ENCODE measurements at regions not wholly inside any gene's neighbourhood (a gene's known extent, or its start where the extent isn't known, plus 50 kb on each side); places are given as distances from the start of the nearest gene placed in this dataset.
A peak's percentile ranks its signal among the peaks of the same experiment; 100 is the strongest.

DNA sequence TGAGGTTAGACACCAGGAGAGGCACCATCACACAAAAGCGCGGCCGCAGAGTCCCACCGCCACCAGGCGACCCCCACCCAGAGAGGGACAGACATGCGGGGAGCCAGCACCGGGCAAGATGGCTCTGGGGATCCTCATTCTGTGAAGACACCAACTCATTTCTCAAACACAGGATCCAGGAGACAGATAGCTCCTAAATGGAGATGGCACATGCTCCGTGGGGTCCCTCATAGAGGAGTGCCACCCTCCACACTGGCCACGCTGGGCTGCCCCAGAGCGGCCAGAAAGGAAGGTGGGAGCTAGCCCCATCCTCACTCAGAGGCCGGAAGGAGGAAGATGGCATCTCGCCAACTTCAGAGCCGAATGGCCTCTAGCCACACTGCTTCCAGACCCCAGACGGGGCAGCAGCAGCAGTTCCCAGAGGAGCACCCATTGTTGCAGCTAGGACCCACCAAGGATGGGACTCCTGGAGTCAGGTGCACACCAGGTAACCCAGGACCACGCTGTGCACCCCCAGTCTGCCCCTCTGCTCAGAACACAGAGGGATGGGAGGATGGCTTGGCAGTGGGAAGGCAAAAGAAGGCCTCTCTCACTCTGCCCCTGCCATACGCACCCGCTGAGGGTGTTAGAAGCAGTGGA lies 78.6 kb downstream of the ZIC5 start:
- DNase-seq (ENCODE audit: low spot score): no peak

DNA sequence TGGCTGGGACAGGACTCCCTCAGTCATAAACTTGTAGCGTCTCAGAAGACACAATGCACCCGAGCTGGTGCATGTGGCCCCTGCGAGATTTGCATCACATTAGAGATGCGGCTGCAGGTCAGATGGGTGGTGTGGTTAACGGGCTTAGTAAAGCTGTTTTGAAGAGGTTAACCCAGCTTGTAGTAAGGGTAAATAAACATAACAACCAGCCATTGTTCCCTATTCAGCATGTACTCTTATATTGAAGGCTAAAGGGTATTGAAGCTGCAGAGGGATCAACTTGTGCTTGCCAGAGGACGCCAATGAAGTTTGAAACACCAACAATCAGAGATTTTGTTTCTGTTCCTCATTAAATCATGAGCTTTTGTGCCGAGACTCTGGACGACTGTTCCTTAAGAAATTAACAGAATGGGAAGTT lies 79.4 kb downstream of the ZIC5 start:
- no peak for DNase-seq (ENCODE audit: low spot score)

DNA sequence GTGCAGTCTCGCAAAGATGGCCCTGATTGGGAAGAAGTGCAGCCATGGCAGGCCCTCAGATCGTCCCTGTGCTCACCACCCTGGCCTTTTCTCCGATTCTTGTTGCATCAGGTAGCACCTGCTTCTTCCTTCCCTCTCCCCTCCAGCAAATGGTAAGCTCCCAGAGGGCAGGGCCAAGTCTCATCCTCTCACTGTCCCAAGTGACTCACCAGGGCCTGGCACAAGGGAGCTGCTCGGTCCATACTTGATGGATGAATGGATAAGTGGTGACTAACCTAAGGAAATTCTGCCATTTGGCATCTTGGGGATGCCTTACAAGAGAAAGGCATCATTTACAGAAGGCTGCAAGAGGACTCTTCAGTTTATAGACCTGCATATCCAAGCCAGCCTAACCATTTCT lies 84.9 kb downstream of the ZIC5 start:
- DNase-seq (ENCODE audit: low spot score): no peak

DNA sequence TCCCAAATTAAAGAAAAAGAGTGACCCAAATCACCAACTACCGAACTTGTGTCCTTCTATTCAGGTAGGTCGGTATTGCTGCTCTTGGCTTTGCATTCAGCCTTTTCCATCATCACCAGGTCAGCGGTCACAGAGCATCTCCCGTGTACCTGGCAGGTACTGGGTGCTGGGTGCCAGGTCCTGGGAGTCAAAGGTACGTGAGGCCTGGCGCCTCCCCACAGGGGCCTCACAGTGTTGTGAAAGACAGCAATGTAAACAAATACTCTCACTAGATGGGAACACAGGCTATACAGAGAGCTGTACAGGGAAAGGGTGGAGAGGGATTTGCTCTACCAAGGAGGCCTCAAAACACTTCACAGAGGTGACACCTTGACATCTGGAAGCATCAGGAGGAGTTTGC lies 86.7 kb downstream of the ZIC5 start:
- DNase-seq (ENCODE audit: low spot score): peak; percentile 16

DNA sequence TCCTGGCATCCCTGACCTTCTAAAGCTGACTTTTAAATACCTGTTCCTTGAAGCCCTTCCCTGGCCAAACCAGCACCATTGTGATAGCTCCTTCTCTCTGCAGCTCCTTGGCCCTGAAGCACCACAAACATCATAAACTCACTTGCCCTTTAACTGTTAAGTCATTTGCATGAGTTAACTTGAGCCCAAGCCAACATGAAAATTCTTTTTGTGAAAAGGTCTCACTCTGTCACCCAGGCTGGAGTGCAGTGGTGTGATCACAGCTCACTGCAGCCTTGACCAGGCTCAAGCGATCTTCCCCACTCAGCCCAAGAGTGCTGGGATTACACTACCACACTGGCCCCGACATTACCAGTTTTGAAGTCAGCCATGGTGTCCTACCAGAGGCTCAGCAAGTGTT lies 87.8 kb downstream of the ZIC5 start:
- no peak for DNase-seq (ENCODE audit: low spot score)

DNA sequence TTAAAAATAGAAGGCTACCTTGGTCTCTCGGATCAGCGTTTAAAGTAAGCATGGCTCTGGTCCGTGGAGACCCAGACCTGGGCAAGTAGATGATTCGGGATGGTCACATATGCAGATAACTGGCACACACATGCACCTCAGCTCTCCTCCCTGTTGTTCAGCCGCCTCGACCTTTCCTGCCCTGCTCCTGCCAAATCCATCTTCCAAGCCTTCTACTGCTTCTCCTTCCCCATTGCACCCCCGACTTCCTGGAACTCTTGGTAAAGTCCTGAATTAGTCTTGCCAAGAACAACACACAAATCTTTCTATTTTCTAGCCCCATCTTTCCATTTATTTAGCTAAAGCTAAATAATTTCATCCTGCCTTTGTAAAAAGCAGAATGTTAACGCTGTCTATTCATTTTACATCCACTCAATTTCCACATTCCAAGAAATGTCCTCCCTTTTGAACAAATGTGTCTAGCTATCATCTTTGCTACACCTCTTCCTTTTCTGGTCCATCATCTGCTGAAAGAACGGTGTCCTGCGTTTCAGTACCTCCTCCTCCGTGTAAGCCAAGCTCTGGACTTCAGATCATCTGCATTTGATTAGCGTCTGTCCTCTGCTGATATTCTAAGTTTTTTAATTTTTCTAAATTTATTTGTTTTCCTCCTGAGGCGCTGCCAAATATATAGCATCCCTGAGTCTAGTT lies 92.5 kb downstream of the ZIC5 start:
- no peak for DNase-seq (ENCODE audit: low spot score)

DNA sequence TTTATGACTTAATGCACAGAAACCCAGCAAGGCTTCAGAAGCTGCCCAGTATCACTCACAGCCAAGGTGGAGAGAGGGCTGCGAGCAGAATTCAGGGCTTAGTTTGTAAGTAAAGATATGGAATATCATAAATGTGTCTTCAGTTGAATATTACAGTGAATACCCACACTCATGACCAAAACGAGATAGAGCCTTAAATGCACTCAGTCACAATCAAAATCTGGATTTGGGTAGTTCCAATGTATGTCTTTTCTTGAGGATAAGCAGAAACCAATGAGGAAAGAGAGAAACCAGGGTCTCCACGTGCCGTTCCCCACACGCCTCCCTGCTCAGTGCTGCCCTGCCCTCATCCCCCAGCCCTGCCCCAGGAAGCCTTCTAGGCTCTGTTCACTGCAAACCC lies 94.9 kb downstream of the ZIC5 start:
- no peak for DNase-seq (ENCODE audit: low spot score)

DNA sequence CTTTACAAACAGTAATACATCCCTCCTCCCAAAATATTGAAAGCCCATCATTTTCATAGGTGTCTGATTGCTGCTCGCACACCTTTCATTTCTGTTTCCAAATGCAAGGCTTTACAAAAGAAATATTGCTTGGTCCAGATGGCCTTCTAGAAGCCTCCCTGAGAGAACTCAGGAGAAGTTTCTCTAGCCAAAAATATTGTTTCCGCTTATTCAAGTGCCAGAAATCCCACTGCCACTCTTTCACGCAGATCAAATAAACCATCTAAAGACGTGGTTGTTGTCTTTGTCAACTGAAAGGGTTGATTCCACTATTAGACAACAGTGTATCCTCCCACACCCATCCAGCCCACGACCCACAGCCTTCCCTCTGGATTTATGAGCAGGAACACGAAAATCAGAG lies 96.2 kb downstream of the ZIC5 start:
- DNase-seq (ENCODE audit: low spot score): no peak

DNA sequence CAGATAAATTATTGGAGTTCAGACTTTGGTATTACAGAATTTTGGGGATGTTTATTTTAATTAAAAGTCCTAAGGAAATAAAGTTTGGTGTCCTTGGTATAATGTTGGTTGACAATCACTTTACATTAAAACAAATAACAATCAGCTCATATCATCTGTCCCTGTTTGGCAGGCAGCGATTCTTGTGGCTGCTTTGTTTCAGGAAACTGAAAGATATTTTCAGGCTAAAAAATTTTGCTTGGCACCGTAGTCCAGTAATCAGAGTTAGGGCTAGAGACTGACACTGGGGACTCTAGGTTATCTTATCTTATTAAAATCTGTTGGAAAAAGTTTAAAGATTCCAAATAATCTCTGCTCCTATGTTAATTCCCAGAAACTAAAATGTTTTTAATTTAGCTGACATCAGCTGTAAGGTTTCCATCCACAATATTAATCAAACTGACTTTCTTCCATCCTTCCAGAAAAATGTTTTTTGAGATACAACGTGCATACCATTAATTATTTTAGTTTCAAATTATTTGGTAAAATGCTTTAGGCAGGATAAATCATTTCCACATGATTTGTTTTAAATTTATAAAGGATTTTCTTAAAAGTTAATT lies 97.6 kb downstream of the ZIC5 start:
- DNase-seq (ENCODE audit: low spot score): no peak

DNA sequence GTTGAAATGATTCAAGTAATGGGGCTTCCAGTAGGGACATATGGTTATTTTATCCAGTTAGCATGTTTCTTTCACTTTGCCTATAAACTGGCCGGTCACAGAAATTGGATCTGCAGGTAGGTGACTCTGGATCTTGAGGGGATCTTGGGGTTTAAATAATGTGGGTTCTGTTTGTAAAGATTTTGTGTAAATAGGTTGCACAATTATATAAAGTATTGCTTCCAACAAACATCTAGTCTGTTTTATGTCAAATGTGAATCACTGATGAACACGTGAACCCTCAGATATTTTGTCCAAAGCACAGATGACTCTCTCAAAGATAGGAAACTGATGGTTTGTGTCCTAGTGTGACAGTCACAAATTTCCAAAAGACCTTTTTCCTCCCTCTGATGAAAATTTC lies 98.4 kb downstream of the ZIC5 start:
- no peak for DNase-seq (ENCODE audit: low spot score)

DNA sequence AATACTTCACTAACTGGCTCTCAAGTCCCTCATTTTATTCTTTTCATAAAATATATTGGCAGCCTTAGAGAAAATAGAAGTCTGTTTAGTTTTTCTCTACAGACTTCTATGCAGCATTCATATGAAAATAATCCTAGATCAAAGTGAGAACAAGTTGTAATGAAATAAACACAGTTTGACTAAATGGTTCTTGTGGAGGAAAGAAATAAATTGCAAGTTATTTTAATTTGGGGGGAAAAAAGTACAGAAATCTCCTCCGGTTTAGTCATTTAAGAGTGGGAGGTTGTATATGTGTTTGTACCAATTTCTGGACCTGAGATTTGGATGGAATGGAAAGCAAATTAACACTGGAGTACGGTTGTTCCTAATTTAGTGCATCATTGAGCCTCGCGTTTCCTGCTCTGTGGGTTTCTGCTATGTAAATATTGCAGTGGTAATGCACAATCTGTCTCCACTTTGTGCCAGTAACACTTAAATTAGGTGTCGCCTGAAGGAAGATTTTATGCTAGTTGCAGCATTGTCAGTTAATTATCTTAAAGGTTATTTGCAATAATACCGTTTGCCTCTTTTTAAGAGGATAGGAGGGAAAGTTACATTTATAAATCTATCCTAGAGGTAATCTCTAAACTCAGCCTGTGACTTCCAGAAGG lies 100.2 kb downstream of the ZIC5 start:
- no peak for DNase-seq (ENCODE audit: low spot score)

DNA sequence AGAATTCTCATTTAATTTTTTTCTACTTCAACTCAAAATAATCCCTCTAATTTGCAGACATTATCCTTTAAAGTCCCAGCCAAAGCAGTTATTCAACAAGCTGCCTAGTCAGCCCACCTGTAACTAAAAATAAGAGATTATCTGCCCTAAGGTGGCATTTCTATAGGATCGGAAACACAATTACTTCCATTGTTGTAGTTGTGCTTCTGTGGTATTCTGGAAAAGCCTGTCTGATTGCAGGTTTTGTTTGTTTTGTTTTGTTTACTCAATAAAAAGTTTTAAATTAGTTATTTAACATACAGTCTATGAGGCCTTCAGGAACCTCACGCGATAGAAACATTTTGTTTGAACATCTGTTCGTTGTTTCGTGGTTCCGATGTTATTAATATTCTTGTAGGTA lies 101.0 kb downstream of the ZIC5 start:
- no peak for DNase-seq (ENCODE audit: low spot score)

DNA sequence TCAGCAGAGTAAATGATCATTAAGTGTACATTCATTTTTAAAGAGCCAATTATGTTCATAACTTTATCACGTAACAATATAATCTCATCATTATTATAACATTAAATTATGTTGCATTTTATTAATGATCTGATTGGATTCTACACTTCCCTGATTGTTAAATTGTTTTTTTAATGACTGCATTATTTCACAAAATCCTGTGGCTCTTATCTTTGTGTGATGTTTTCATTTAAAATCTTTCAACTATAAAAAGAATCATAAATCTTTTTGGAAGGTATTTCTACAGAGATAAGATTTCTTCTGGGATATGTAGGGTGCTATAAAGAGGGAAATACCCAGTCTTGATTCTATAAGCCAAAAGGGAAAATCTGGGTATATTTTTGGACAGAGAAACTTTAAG lies 101.7 kb downstream of the ZIC5 start:
- DNase-seq (ENCODE audit: low spot score): no peak

DNA sequence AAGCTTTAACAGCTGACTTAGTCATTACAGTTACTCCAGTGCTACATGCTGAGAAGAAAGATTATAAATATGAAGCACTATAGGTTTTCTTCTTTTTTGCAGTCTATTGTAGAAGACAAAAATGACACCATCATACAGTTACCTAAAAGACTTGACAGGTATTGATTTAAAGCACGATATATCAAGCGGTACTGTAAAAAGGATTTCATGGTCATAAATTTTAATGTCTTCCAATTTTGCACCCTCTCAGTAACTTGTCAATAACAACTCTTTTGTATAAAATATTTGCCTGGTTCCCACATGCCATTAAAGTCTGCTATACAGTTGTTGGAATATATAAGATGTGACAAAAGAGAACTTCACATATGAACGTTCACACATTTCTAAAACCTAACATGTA lies 102.8 kb downstream of the ZIC5 start:
- DNase-seq (ENCODE audit: low spot score): no peak

DNA sequence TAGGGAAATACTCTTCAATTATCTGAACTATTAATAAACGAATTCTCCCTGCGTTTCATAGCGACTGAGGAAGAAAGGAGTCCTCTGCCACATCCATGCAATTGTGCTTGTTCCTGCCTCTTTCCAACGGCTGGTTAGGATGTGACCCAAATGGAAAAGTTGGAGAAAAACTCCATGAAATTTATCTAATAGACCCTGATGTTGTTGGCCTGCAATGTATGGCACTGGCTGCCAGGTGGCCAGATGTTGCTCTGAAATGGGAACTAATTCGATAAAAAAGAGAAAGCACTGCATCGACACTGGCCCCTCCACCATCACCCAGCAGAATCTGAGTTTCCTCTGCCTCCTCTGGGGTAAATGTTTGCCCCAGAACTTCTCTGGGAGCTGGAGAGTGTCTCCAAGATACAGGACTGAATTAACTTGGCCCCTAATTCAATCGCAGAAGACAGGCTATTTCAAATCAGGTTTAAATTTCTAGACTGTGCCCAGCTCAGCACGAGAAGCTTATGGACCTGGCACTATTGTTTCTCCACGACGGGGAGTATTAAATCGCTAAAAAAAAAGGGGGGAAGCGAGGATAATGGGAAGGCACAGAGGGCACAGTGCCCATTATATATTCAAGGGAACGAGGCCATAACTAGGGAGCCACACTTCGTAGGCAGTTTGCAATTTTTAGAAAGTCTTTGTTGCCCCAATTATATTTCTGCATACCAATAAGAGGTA lies 103.9 kb downstream of the ZIC5 start:
- no peak for DNase-seq (ENCODE audit: low spot score)

DNA sequence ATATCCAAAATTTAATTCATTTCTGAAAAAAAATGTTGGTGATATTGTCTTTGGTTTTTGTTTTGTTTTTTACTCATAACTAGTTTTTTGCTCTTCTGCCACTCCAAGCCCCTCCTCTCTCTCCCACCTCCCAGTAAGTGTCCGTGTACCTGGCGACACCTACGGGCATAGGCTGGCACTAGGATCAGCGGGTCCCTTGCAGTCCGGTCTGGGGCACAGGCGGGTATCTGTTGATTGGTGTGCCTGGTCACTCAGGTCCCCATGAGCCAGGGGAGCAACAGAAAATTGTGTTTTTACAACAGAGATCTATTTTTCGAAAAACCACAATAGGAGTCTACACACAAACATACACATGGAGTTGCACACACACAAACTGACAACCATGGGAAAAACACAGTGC lies 104.8 kb downstream of the ZIC5 start:
- DNase-seq (ENCODE audit: low spot score): no peak

DNA sequence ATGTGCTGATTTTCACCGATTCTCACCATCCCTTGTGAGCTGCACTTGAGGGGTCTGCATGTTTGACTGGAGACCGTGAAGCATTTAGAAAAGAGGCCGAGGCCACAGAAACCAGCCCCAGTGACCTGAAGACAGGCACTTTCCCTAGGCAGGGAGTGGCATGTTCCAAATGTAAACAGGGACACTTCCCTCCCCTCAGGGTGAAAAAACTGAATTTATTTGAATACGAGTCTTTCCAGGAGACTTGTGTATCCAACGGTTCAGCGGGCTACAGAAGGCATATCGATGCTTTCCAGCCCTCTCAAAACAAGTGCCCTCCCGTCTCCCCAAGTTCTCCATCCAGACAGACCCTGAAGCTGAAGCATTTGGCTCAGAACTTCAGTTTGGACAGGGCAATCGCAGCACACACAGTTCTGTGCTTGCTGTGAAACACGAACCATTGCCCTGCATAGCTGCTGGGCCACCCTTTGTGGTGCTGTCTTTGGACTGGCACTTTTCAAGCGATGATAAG lies 106.1 kb downstream of the ZIC5 start:
- no peak for DNase-seq (ENCODE audit: low spot score)

DNA sequence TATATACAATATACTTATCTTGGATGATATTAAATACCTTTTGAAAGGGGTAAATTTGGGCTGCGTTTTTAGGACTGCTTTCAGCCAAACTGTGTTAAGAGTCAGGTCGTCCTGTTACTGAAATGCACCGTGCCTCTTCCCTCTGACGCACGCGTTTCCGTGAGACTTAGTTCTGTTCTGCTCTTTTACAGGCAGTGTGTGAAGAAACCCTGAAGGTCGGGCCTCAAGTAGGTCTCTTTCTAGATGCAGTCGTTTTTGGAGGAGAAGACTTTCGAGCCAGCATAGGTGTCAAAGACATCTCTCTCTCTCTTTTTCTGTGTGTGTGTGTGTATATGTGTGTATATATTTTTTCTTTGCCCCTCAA lies 107.0 kb downstream of the ZIC5 start:
- DNase-seq (ENCODE audit: low spot score): no peak

DNA sequence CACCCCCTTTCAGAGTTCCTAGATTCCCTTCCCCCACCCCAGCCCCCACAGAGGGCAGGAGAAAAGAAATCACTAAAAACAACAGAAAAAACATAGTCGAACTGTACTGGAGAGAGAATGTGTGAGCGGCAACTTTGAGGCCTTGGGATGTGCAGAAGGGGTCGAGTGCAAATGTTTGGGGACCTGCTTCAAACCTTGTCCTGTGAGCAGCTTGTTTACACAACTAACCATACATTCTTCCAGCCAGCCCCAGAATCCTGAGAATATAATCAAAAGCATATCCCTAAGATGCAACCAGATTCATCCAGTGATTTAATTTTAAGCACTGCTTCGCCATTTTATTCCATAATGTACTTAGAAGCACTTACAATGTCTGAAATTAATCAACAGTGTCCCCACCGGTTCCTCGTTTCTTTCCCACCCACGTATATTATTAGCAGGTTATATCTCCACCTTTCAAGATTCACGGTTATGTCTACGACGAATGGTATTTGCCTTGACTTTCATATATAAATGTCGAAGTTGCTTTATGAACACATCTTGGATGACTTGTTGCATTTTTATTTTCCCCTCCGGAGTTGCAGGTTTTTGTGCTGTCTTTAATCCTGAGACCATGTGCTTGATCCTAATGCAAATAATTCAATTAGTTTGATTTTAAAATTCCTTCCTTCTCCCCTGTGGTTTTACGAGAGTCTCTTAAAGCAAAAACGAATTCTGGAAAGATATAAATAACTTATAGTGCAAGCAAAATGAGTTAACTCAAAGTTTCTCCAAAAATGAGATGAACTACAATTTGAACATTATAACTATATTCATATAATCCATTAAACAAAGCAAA lies 107.6 kb downstream of the ZIC5 start:
- DNase-seq (ENCODE audit: low spot score): no peak

DNA sequence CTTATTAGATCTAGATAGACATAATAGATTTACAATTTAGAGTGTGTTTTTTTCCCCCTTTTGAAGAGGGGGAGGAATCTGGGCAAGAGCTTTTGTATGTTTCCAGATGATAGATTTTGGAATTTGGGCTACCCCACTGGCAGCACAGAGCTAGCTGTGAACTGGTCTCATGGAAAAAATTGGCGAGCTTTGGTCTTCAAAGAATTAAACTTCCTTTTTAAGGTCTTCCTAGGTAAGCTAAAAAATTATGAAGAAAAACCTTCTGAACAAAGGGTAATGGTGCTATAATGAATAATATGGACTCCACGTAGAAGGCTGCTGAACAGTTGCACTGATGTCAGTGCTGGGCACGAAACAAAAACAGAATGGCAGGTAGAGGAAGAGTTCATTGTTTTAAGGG lies 109.3 kb downstream of the ZIC5 start:
- no peak for DNase-seq (ENCODE audit: low spot score)

DNA sequence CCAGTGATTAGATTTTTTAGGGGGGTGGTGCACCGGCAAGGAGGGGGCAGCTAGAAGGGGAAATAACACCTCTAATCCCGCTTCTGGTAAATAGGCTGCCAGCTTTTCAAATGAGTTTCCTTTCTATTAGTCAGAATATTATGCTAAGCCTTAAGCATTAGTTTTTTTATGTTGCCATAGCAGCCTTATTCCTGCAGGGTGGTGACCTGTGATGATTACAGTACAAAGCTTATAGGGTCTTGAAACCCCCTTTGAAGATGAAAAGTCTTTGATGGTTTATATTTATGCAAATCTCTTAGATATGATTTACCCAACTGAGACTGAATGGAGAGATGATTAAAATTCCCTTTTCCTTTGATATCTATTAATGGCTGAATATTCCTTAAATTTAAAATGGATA lies 109.8 kb downstream of the ZIC5 start:
- no peak for DNase-seq (ENCODE audit: low spot score)

DNA sequence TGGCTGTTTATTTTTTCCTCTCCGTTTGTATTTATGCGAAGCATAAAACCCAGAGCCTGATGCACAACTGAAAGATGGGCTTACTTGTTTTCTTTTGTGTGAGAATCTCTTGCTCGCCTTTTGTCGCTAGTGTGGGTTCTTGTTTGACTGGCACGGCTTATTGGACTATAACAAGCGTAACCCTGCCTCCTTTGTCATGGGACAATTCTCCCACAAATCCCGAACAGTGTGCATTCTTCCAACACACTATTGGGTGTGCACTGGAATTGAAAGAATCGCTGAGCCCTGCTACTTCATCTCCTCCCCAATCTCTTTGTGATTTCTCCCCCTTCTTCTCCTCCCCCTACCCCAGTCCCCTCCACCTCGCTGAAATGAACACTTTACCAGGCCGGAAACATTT lies 110.8 kb downstream of the ZIC5 start:
- no peak for DNase-seq (ENCODE audit: low spot score)
